NT2/D1 (cell line): ENCODE measurements at regions not wholly inside any gene's neighbourhood (a gene's known extent, or its start where the extent isn't known, plus 50 kb on each side); places are given as distances from the start of the nearest gene placed in this dataset.
"Not testable (repeated sequence)": the region's sequence is repeated elsewhere in the genome, so short reads cannot be mapped to it uniquely, and the experiment has no call there.

Experiments used
- SUZ12 ChIP-seq: IDR thresholded peaks from 2 replicates; pipeline ENCODE4 v1.6.1; 2011; ENCODE audit not compliant: insufficient read length, insufficient read depth; ENCODE audit errors: extremely low read depth
- YY1 ChIP-seq: IDR thresholded peaks from 2 replicates; pipeline ENCODE4 v1.6.1; 2011; ENCODE audit not compliant: insufficient read length, insufficient read depth
- ZNF274 ChIP-seq: IDR thresholded peaks from 2 replicates; pipeline ENCODE4 v1.6.1; 2011; ENCODE audit warnings: mild to moderate bottlenecking, low read depth, low read length

DNA sequence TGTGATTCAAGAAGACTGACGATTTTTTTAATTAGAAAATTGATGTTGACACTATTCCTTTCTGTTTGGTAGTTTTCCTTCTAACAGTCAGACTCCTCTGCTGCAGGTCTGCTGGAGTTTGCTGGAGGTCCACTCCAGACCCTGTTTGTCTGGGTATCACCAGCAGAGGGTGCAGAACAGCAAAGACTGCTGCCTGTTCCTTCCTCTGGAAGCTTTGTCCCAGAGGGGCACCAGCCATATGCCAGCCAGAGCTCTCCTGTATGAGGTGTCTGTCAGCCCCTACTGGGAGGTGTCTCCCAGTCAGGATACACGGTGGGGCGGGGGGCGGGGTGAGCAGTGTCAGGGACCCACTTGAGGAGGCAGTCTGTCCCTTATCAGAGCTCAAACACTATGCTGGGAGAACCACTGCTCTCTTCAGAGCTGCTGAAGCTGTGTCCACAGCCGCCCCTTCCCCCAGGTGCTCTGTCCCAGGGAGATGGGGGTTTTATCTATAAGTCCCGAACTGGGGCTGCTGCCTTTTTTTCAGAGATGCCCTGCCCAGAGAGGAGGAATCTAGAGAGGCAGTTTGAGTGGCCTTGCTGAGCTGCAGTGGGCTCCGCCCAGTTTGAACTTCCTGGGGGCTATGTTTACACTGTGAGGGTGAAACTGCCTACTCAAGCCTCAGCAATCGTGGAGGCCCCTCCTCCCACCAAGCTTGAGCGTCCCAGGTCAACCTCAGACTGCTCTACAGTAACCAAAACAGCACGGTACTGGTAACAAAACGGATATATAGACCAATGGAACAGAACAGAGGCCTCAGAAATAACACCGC lies 1358.1 kb upstream of the CHAC2 start:
- not testable (repeated sequence) for TF ChIP-seq SUZ12, ZNF274, YY1
